GM12892 (cell line): ENCODE measurements at regions not wholly inside any gene's neighbourhood (a gene's known extent, or its start where the extent isn't known, plus 50 kb on each side); places are given as distances from the start of the nearest gene placed in this dataset.

Experiments used
- DNase-seq: peaks from one replicate; pipeline ENCODE4 v3.0.0; 2011; ENCODE audit not compliant: insufficient read length
- FAIRE-seq: peaks from 2 replicates; lab custom pipeline; 2011; peaks lifted over from hg19 to GRCh38; lab: Jason Lieb, UNC
- POLR2A ChIP-seq: IDR thresholded peaks from 2 replicates; pipeline ENCODE4 v1.6.1; 2011; ENCODE audit warnings: low read depth, low read length, control low read depth
- POLR2AphosphoS5 ChIP-seq: IDR thresholded peaks from 2 replicates; pipeline ENCODE4 v1.6.1; 2011; ENCODE audit warnings: low read depth, low read length, control low read depth
- TAF1 ChIP-seq: IDR thresholded peaks from 2 replicates; pipeline ENCODE4 v1.6.1; 2011; ENCODE audit warnings: low read depth, mild to moderate bottlenecking, control low read depth, low read length, borderline replicate concordance

DNA sequence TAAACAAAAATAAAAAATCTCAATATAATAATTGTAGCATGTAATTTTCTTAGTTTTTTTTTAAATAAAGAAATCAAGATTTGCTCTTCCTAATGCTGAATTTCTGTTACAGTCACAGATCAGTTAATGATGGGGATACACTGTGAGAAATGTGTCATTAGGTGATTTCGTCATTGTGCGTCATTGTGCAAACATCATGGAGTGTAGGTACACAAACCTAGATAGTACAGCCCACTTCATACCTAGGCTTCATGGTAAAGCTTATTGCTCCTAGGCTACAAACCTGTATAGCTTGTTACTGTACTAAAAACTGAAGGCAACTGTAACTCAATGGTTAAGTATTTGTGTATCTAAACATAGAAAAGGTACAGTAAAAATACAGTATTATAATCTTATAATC is 74.4 kb upstream of the LSM8 start:
- TF ChIP-seq POLR2A (no peak), POLR2AphosphoS5 (no peak), TAF1 (no peak)
- FAIRE-seq (no peak), DNase-seq (no peak)

DNA sequence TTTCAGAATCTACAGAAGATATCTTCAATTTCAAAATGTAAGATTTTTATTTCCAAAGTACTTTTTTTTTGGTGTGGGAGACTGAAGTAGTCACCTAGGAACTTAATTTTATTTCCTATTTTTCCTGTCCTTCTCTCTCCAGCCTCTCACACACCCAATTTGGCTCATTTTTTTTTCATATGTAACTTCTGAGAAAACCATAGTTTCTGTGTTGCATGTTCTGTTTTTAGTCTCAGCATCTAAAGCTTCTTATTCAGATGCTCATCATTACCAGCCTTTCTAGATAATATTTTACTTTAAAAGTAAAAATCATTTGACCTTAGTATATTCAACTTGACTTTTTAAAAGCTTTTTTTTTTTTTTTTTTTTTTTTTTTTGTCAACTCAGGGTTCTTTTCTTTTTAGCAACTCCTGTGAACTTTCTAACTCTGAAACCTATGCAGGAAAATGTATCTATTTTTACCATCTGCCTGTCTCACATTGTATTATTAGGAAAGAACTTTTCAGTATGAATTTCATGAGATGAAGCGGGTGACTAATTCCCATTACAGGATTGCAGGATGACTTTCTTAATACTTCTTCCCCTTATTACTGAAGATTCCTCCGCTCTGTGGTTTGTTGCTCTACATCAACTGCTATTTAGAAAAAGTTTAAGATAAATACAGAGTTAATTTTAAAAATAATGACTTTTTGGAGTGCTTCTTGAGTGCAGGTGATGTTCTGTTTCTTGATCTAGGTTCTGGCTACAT is 73.6 kb upstream of the LSM8 start:
- DNase-seq (no peak), FAIRE-seq (no peak)
- TF ChIP-seq POLR2A (no peak), TAF1 (no peak), POLR2AphosphoS5 (no peak)

DNA sequence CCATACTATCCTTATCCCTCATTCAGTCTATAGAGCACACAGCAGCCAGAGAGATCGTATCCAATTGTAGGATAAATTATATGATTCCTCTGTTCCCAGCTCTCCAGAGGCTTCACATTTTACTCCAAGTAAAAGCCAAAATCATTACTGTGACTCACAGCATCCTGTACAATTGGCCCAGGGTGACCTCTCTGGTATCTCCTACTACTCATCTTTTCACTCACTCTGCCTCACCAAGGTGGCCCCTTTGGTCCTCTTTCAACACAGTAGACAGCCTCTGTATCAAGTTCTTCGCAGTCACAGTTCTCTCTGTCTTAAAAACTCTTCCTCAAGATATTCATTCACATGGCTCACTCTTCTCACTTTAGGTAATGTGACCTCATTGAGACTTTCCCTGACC is 72.6 kb upstream of the LSM8 start:
- no peak for DNase-seq
- FAIRE-seq = no peak
- TF ChIP-seq TAF1 (no peak), POLR2AphosphoS5 (no peak), POLR2A (no peak)

DNA sequence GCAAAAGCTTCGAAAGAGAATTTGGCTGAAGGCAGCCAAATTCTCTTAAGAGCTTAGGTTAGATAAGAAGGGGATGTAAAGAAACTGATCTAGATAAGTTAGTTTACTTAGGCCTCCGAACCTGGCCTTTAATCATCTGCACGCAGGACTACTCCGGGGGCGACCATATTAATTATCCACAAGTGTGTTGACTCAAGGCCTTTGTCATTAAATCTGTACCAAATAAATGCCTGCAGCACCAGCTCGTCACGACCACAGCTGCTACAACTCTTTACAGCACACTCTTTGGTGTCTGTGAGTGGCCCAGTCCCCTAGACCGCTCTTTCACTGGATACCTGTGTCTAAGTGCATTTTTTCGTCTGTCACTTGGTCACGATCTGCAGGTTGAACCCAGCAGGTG is 69.8 kb upstream of the LSM8 start:
- TF ChIP-seq TAF1 = no peak
- TF ChIP-seq POLR2A = no peak
- TF ChIP-seq POLR2AphosphoS5 = no peak
- no peak for FAIRE-seq
- DNase-seq = no peak

DNA sequence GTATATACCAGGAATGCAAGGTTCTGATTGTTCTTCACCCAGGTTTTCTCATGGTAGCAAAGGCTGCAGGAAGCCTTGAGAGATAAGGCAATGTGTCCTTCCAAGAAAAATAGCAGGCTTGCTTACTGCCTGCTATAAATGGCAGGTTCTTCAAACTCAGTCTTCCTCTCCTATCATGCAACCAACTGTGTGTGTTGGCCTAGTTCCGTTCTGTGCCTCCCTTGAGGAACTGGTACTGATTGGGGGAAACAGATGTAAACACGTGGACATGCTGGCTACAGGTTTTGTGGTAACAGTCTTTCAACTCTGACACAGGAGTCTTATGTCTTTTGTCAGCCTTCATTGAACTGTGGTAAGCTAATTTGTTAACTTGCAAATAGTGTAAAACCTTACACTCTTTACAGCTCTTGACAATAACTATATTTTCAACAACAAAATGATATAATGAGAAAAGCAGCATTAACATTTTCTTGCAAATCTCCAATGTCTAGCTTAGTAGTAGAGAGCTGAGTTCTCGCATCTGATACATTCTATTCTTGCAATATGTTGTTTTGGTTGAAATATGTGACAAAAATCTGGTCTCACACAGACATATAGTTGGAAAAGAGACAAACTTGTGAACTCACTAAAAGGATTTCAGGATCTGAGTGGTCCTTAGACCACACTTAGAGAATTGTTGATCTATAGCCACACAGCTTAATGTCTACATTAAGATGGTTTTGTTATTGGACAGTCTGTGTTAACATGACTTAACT is 54.7 kb upstream of the LSM8 start:
- DNase-seq (no peak), FAIRE-seq (peak; percentile 33)
- no peak for TF ChIP-seq TAF1

DNA sequence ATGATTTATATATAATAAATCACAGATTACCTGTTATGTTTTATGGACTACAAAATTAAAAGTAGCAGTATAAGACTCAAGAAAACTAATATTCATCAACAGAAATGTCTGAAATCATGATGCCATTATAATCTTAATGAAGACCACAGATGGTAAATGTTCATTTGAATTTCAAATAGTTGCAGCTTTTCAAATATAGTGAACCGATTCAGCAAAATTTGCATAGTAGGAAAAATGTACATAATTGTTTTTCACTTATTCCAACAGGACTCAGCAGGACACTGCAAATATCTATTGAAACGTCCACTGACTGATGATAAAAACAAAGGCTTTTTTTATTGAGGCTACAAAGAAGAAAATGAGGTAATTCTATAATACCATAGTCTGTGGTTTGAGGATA is 51.2 kb upstream of the LSM8 start:
- no peak for FAIRE-seq
- TF ChIP-seq POLR2A = no peak
- no peak for TF ChIP-seq POLR2AphosphoS5
- TF ChIP-seq TAF1 = no peak
- no peak for DNase-seq
